Liver (tissue), 7 donors: ENCODE measurements at regions not wholly inside any gene's neighbourhood (a gene's known extent, or its start where the extent isn't known, plus 50 kb on each side); places are given as distances from the start of the nearest gene placed in this dataset.

Experiments used
- DNase-seq: peaks from one replicate; pipeline ENCODE4 v3.0.0-alpha.2; 2017; ENCODE audit warnings: low spot score
- H3K27ac ChIP-seq, 2 donors: one replicate each; pipeline ENCODE4 v1.7.0; 2013; ENCODE audit warnings: inconsistent platforms in 2 of 2, low read length in 2 of 2, control low read depth in 1 of 2, low read depth in 1 of 2, mild to moderate bottlenecking in 1 of 2
- H3K27me3 ChIP-seq, 4 donors: one replicate each; pipeline versions ENCODE4 v1.6.1 to v1.7.0; 2013; ENCODE audit warnings: low read length in 3 of 4, inconsistent platforms in 1 of 4, mild to moderate bottlenecking in 1 of 4, moderate library complexity in 1 of 4; ENCODE audit not compliant: control insufficient read depth in 4 of 4, insufficient read depth in 4 of 4
- H3K36me3 ChIP-seq, 4 donors: one replicate each; pipeline versions ENCODE4 v1.6.1 to v1.7.0; 2013; ENCODE audit warnings: low read length in 3 of 4, mild to moderate bottlenecking in 3 of 4, low read depth in 1 of 4, moderate library complexity in 1 of 4; ENCODE audit not compliant: control insufficient read depth in 4 of 4, insufficient read depth in 3 of 4
- H3K4me1 ChIP-seq, 4 donors: one replicate each; pipeline versions ENCODE4 v1.6.1 to v1.7.0; 2013; ENCODE audit warnings: low read length in 3 of 4, mild to moderate bottlenecking in 3 of 4, moderate library complexity in 1 of 4; ENCODE audit not compliant: control insufficient read depth in 4 of 4, insufficient read depth in 4 of 4
- H3K4me3 ChIP-seq, 3 donors: one replicate each; pipeline versions ENCODE4 v1.6.1 to v1.7.0; 2013; ENCODE audit warnings: low read length in 3 of 3, control low read depth in 1 of 3, low read depth in 1 of 3, mild to moderate bottlenecking in 1 of 3
- H3K9ac ChIP-seq, 2 donors: one replicate each; pipeline ENCODE4 v1.7.0; 2013; ENCODE audit warnings: low read length in 2 of 2, mild to moderate bottlenecking in 2 of 2, moderate library complexity in 2 of 2, control low read depth in 1 of 2, low read depth in 1 of 2
- H3K9me3 ChIP-seq, 4 donors: one replicate each; pipeline versions ENCODE4 v1.6.1 to v1.7.0; 2013; ENCODE audit warnings: low read length in 3 of 4; ENCODE audit not compliant: control insufficient read depth in 4 of 4
- EGR1 ChIP-seq, 2 donors: IDR thresholded peaks; 2 replicates each; pipeline ENCODE4 v1.6.1; 2016 to 2018; ENCODE audit warnings: antibody characterized with exemption in 2 of 2, low read depth in 2 of 2
- FOXA2 ChIP-seq: IDR thresholded peaks from 2 replicates; pipeline ENCODE4 v1.6.1; 2016; ENCODE audit warnings: antibody characterized with exemption
- GABPA ChIP-seq, 2 donors: IDR thresholded peaks in 1 of 2; conservative IDR thresholded peaks in 1 of 2; 2 replicates each; pipeline ENCODE4 v1.6.1; 2016; ENCODE audit warnings: antibody characterized with exemption in 2 of 2, mild to moderate bottlenecking in 1 of 2, moderate library complexity in 1 of 2
- HNF4A ChIP-seq, 2 donors: conservative IDR thresholded peaks; 2 replicates each; pipeline ENCODE4 v1.6.1; 2016; ENCODE audit warnings: antibody characterized with exemption in 2 of 2, mild to moderate bottlenecking in 2 of 2
- HNF4G ChIP-seq: IDR thresholded peaks from 2 replicates; pipeline ENCODE4 v1.6.1; 2016; ENCODE audit warnings: antibody characterized with exemption
- JUND ChIP-seq, 2 donors: IDR thresholded peaks; 2 replicates each; pipeline ENCODE4 v1.6.1; 2016; ENCODE audit warnings: antibody characterized with exemption in 2 of 2
- NR2F2 ChIP-seq: IDR thresholded peaks from 2 replicates; pipeline ENCODE4 v1.6.1; 2016; ENCODE audit warnings: antibody characterized with exemption
- RAD21 ChIP-seq, 2 donors: IDR thresholded peaks; 2 replicates each; pipeline ENCODE4 v1.6.1; 2016; ENCODE audit warnings: antibody characterized with exemption in 2 of 2, mild to moderate bottlenecking in 2 of 2
- RXRA ChIP-seq, 2 donors: IDR thresholded peaks; 2 replicates each; pipeline ENCODE4 v1.6.1; 2017 to 2018; ENCODE audit warnings: antibody characterized with exemption in 2 of 2, mild to moderate bottlenecking in 1 of 2
- TAF1 ChIP-seq: conservative IDR thresholded peaks from 2 replicates; pipeline ENCODE4 v1.6.1; 2016; ENCODE audit warnings: antibody characterized with exemption, mild to moderate bottlenecking
- YY1 ChIP-seq: IDR thresholded peaks from 2 replicates; pipeline ENCODE4 v1.6.1; 2016; ENCODE audit warnings: antibody characterized with exemption, mild to moderate bottlenecking
- ZBTB33 ChIP-seq: IDR thresholded peaks from 2 replicates; pipeline ENCODE4 v1.6.1; 2016; ENCODE audit warnings: antibody characterized with exemption
- WGBS: extraction: QIAGEN DNeasy Blood & Tissue Kit; methylation state at CpG from one replicate; pipeline ENCODE4 v1.1.7; 2013; 5-methylcytosine and 5-hydroxymethylcytosine counted together
- TF ChIP-seq, protein P1 (sequence below): IDR thresholded peaks from 2 replicates; pipeline ENCODE4 v1.6.1; 2016; ENCODE audit warnings: antibody characterized with exemption
- TF ChIP-seq, protein P2 (sequence below): IDR thresholded peaks from 2 replicates; pipeline ENCODE4 v1.6.1; 2016; ENCODE audit warnings: antibody characterized with exemption, mild to moderate bottlenecking
- TF ChIP-seq, protein P3 (sequence below): IDR thresholded peaks from 2 replicates; pipeline ENCODE4 v1.6.1; 2016; ENCODE audit warnings: antibody characterized with exemption
- donor health status: healthy.
- donor health status: healthy.
- donor health status: healthy.
- donor health status: healthy.

DNA sequence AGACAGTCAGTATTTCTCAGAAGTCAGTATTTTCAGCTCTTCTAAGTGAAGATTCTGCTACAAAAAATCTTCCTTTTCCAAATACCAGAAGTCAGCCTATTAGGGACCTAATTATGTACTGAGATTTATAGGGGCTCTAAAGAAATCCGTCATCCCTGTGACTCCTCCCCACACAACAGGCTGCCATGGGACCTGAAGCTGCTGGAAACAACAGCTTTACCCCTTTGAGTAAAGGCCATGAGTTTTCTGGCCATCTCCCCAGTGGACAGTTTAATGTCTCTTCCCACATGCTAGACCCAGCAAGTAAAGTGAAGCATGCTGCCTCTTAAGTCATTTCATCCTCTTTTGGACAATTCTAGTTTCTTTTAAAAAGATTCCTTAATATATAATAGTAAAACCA lies 255.7 kb upstream of the ACVR2A start:
- Histone ChIP-seq H3K9ac (no peak overlapping the region), H3K27me3 (no peaks in the 10 kb centered on the region), H3K4me3 (no peak overlapping the region), H3K4me1 (no peaks in the 10 kb centered on the region), H3K27ac (no peak overlapping the region), H3K9me3 (peaks cover 0 to 2% (median 0%) of the 10 kb centered on the region in 4 donors), H3K36me3 (no peaks in the 10 kb centered on the region)
- WGBS, result 77% methylated on average over 1 of the region's 1 CpG
- DNase-seq, result no peak
- TF ChIP-seq YY1 (no peak), HNF4A (conservative IDR thresholded peaks at IDR 0.05) (no peak), NR2F2 (no peak), RXRA (IDR thresholded peaks at IDR 0.05) (no peak)
- TF ChIP-seq, protein P1, sequence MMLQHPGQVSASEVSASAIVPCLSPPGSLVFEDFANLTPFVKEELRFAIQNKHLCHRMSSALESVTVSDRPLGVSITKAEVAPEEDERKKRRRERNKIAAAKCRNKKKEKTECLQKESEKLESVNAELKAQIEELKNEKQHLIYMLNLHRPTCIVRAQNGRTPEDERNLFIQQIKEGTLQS, result no peak

DNA sequence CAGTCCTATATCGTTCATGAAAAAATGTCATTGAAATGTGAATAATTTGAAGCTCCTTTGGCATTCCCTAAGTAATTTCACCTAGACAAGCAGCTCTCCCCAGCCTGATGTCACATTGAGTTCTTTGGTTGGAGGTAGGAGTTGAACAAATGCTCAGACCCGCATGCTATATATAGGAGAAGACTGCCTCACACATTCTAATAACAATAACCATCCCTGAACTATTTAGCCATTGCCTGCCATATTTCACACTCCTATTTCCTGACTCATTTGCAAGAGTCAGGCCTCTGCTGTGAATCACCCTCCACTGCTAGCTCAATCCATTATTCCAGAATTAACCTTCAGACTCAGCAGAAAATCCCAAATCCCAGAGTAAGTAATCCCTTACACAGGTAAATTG lies 256.6 kb upstream of the ACVR2A start:
- WGBS, result 86% methylated on average over 2 of the region's 2 CpGs
- Histone ChIP-seq H3K4me3 (no peak overlapping the region), H3K9me3 (peaks cover 0 to 2% (median 0%) of the 10 kb centered on the region in 4 donors), H3K9ac (no peak overlapping the region), H3K4me1 (no peaks in the 10 kb centered on the region), H3K27me3 (no peaks in the 10 kb centered on the region), H3K27ac (no peak overlapping the region), H3K36me3 (no peaks in the 10 kb centered on the region)
- TF ChIP-seq HNF4G (no peak), NR2F2 (no peak), YY1 (no peak), ZBTB33 (no peak), FOXA2 (no peak), HNF4A (conservative IDR thresholded peaks at IDR 0.05) (no peak), EGR1 (IDR thresholded peaks at IDR 0.05; ENCODE audit: low read depth in 2 of 2) (no peak), RAD21 (IDR thresholded peaks at IDR 0.05) (no peak), RXRA (IDR thresholded peaks at IDR 0.05) (no peak)
- TF ChIP-seq, protein P1, result no peak
- TF ChIP-seq, protein P2, sequence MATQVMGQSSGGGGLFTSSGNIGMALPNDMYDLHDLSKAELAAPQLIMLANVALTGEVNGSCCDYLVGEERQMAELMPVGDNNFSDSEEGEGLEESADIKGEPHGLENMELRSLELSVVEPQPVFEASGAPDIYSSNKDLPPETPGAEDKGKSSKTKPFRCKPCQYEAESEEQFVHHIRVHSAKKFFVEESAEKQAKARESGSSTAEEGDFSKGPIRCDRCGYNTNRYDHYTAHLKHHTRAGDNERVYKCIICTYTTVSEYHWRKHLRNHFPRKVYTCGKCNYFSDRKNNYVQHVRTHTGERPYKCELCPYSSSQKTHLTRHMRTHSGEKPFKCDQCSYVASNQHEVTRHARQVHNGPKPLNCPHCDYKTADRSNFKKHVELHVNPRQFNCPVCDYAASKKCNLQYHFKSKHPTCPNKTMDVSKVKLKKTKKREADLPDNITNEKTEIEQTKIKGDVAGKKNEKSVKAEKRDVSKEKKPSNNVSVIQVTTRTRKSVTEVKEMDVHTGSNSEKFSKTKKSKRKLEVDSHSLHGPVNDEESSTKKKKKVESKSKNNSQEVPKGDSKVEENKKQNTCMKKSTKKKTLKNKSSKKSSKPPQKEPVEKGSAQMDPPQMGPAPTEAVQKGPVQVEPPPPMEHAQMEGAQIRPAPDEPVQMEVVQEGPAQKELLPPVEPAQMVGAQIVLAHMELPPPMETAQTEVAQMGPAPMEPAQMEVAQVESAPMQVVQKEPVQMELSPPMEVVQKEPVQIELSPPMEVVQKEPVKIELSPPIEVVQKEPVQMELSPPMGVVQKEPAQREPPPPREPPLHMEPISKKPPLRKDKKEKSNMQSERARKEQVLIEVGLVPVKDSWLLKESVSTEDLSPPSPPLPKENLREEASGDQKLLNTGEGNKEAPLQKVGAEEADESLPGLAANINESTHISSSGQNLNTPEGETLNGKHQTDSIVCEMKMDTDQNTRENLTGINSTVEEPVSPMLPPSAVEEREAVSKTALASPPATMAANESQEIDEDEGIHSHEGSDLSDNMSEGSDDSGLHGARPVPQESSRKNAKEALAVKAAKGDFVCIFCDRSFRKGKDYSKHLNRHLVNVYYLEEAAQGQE, result no peak
- TF ChIP-seq, protein P3, sequence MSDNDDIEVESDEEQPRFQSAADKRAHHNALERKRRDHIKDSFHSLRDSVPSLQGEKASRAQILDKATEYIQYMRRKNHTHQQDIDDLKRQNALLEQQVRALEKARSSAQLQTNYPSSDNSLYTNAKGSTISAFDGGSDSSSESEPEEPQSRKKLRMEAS, result no peak
- no peak for DNase-seq

DNA sequence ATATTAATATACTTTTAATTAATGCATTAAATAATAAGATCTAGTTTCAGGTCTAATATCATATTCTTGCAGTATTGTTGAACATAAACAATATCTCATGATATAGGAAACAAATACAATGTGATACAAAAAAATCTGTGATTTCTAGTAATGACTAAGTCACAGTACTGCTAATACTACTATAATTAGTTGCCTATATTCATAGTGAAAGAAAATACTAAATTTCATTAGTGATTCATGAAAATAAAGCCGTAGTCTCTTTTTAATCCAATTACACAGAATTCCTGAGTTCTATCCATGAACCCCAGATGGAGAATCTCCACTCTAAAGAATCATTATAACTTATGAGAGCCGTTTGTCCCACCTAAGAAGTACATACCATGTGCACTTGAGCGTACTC lies 266.3 kb upstream of the ACVR2A start:
- Histone ChIP-seq H3K4me3 (no peak overlapping the region), H3K9ac (no peak overlapping the region), H3K4me1 (peaks cover 0 to 5% (median 2%) of the 10 kb centered on the region in 4 donors), H3K27ac (no peak overlapping the region), H3K27me3 (no peaks in the 10 kb centered on the region), H3K36me3 (no peaks in the 10 kb centered on the region), H3K9me3 (no peaks in the 10 kb centered on the region)
- WGBS, result 86% methylated on average over 3 of the region's 3 CpGs
- DNase-seq, result no peak
- TF ChIP-seq GABPA (IDR thresholded peaks at IDR 0.05 in 1 of 2, conservative IDR thresholded peaks at IDR 0.05 in 1 of 2), result no peak
- TF ChIP-seq RXRA (IDR thresholded peaks at IDR 0.05), result no peak
- TF ChIP-seq HNF4A (conservative IDR thresholded peaks at IDR 0.05), result no peak
- TF ChIP-seq FOXA2, result no peak
- no peak for TF ChIP-seq JUND (IDR thresholded peaks at IDR 0.05)
- TF ChIP-seq EGR1 (IDR thresholded peaks at IDR 0.05; ENCODE audit: low read depth in 2 of 2), result no peak
- TF ChIP-seq, protein P2, result no peak
- no peak for TF ChIP-seq ZBTB33
- no peak for TF ChIP-seq TAF1
